ENCODE measurements at regions not wholly inside any gene's neighbourhood (a gene's known extent, or its start where the extent isn't known, plus 50 kb on each side); places are given as distances from the start of the nearest gene placed in this dataset.
A peak's percentile ranks its signal among the peaks of the same experiment; 100 is the strongest.

GRCh38 chr12:76636121-76636692, 76.6 kb upstream of the OSBPL8 start:
- H3K9me3 ChIP-seq (ENCODE audit: control insufficient read depth in 1 of 2, insufficient read depth in 1 of 2, low read depth in 1 of 2, low read length in 2 of 2): no peaks in the 10 kb centered on the region
- RAD21 ChIA-PET (ENCODE audit: low non-redundant PET in 1 of 2, low total read pairs in 2 of 2, uncharacterized antibody in 2 of 2, unreplicated experiment in 2 of 2): no interaction called here
- no TSS peak for BruUV-seq (replicated peaks)
- peaks cover 0 to 11% of the 10 kb centered on the region in 2 experiments; a peak in 2 of 4 replicates for H3K4me1 ChIP-seq (ENCODE audit: control insufficient read depth in 1 of 2, insufficient read depth in 2 of 2, low read length in 2 of 2)
- H3K4me3 ChIP-seq (replicated peaks in 1 of 2; ENCODE audit: low read depth in 1 of 2, low read length in 2 of 2): no peak overlapping the region
- H3K27me3 ChIP-seq (ENCODE audit: insufficient read depth, low read length): no peaks in the 10 kb centered on the region
- ATAC-seq: no peak
- H3K9me2 ChIP-seq (ENCODE audit: insufficient read depth): no peaks in the 10 kb centered on the region
- CTCF ChIA-PET: no interaction called here
- H4K20me1 ChIP-seq (ENCODE audit: insufficient read depth): no peaks in the 10 kb centered on the region
- DNase-seq (ENCODE audit: low read depth, low spot score): no peak
- no peaks in the 10 kb centered on the region for H3K36me3 ChIP-seq (ENCODE audit: control insufficient read depth in 1 of 2, insufficient read depth in 2 of 2, low read length in 2 of 2)
- POLR2A ChIA-PET: interaction anchor here (1.6 kb wide), 1 partner anchor 8 kb away, joined by 3 read pairs; no protein-coding TSS in a partner anchor
- H3K79me2 ChIP-seq (ENCODE audit: insufficient read depth, low read length): no peaks in the 10 kb centered on the region
- TF ChIP-seq FOSL1 (IDR thresholded peaks at IDR 0.05; ENCODE audit: low read depth): peak; percentile 55; the same call in 1 of the 2 replicates
- TF ChIP-seq MAX (IDR thresholded peaks at IDR 0.05): no peak
- 0 out of 2 replicates have a peak, but pooled peaks have one; percentile 49 for TF ChIP-seq CEBPB (IDR thresholded peaks at IDR 0.05; ENCODE audit: low read depth)
- no peak for TF ChIP-seq POLR2AphosphoS5 (IDR thresholded peaks at IDR 0.05; ENCODE audit: low read depth, low read length)
- TF ChIP-seq JUND (IDR thresholded peaks at IDR 0.05): peak; percentile 33; the same call in 1 of the 2 replicates
- no peak for TF ChIP-seq ELF1 (IDR thresholded peaks at IDR 0.05; ENCODE audit: borderline replicate concordance, low read depth)
- H2AFZ ChIP-seq (ENCODE audit: low read depth, low read length, poor library complexity, severe bottlenecking): no peak overlapping the region
- H3K4me2 ChIP-seq (ENCODE audit: low read length): peak overlapping the region; percentile 2; the same call in 1 of the 2 replicates
- H3K27ac ChIP-seq (ENCODE audit: low read depth, low read length): no peak overlapping the region
- intact Hi-C loops (cut with micrococcal nuclease): no loop called here
- H3K9ac ChIP-seq (ENCODE audit: low read length): no peak overlapping the region

- RAD21 ChIA-PET (ENCODE audit: low non-redundant PET in 1 of 2, low total read pairs in 2 of 2, uncharacterized antibody in 2 of 2, unreplicated experiment in 2 of 2): no interaction called here
- H3K27me3 ChIP-seq (ENCODE audit: insufficient read depth, low read length): no peaks in the 10 kb centered on the region
- DNase-seq (ENCODE audit: low read depth, low spot score) (no peak), ATAC-seq (no peak)
- peaks cover 0 to 11% of the 10 kb centered on the region in 2 experiments; a peak in 2 of 4 replicates for H3K4me1 ChIP-seq (ENCODE audit: control insufficient read depth in 1 of 2, insufficient read depth in 2 of 2, low read length in 2 of 2)
- no peak overlapping the region for H2AFZ ChIP-seq (ENCODE audit: low read depth, low read length, poor library complexity, severe bottlenecking)
- H3K4me2 ChIP-seq (ENCODE audit: low read length): no peak overlapping the region
- POLR2A ChIA-PET: interaction anchor here (1.6 kb wide), 1 partner anchor 9 kb away, joined by 3 read pairs; no protein-coding TSS in a partner anchor
- no peaks in the 10 kb centered on the region for H3K9me2 ChIP-seq (ENCODE audit: insufficient read depth)
- no peak overlapping the region for H3K4me3 ChIP-seq (replicated peaks in 1 of 2; ENCODE audit: low read depth in 1 of 2, low read length in 2 of 2)
- H3K9ac ChIP-seq (ENCODE audit: low read length): no peak overlapping the region
- intact Hi-C loops (cut with micrococcal nuclease): no loop called here
- no peaks in the 10 kb centered on the region for H3K79me2 ChIP-seq (ENCODE audit: insufficient read depth, low read length)
- no peak for TF ChIP-seq ZFX (IDR thresholded peaks at IDR 0.05)
- TF ChIP-seq TCF7L2 (IDR thresholded peaks at IDR 0.05; ENCODE audit: borderline replicate concordance, extremely low read depth, insufficient read depth, insufficient read length): no peak
- TF ChIP-seq CBX3 (IDR thresholded peaks at IDR 0.05; ENCODE audit: low read depth): no peak
- no peak for TF ChIP-seq SRF (IDR thresholded peaks at IDR 0.05; ENCODE audit: low read depth)
- no peak for TF ChIP-seq RAD21 (IDR thresholded peaks at IDR 0.05; ENCODE audit: low read depth)
- no peak for TF ChIP-seq CTCF (IDR thresholded peaks at IDR 0.05 in 2 of 3, conservative IDR thresholded peaks at IDR 0.05 in 1 of 3; ENCODE audit: borderline replicate concordance in 1 of 3, insufficient read depth in 1 of 3, low read depth in 2 of 3, low read length in 2 of 3)
- TF ChIP-seq ZBTB33 (IDR thresholded peaks at IDR 0.05; ENCODE audit: extremely low read depth, insufficient replicate concordance, low read length): no peak
- no peak for TF ChIP-seq ELF1 (IDR thresholded peaks at IDR 0.05; ENCODE audit: borderline replicate concordance, low read depth)
- no peak for TF ChIP-seq MAX (IDR thresholded peaks at IDR 0.05)
- TF ChIP-seq ATF3 (IDR thresholded peaks at IDR 0.05): no peak
- no peak for TF ChIP-seq EGR1 (IDR thresholded peaks at IDR 0.05; ENCODE audit: low read depth)
- H3K9me3 ChIP-seq (ENCODE audit: control insufficient read depth in 1 of 2, insufficient read depth in 1 of 2, low read depth in 1 of 2, low read length in 2 of 2): no peaks in the 10 kb centered on the region
- no peaks in the 10 kb centered on the region for H3K36me3 ChIP-seq (ENCODE audit: control insufficient read depth in 1 of 2, insufficient read depth in 2 of 2, low read length in 2 of 2)
- no TSS peak for BruUV-seq (replicated peaks)
- no peak overlapping the region for H3K27ac ChIP-seq (ENCODE audit: low read depth, low read length)
- no peaks in the 10 kb centered on the region for H4K20me1 ChIP-seq (ENCODE audit: insufficient read depth)
- CTCF ChIA-PET: no interaction called here
Measured at GRCh38 chr12:76637807-76638206, 78.2 kb upstream of the OSBPL8 start.

All from HCT116 (cell line).